MCF 10A (cell line): ENCODE measurements at regions not wholly inside any gene's neighbourhood (a gene's known extent, or its start where the extent isn't known, plus 50 kb on each side); places are given as distances from the start of the nearest gene placed in this dataset.
"Not testable (repeated sequence)": the region's sequence is repeated elsewhere in the genome, so short reads cannot be mapped to it uniquely, and the experiment has no call there.

Source experiments
- BruUV-seq: library from RNA; stranded (reverse); fragments of 400-500 nt; replicated peaks from 2 replicates; lab custom pipeline; 2021; lab: Mats Ljungman, UMichigan
- CTCF ChIA-PET: fragments of 300-600 bp; sonication (Branson Sonifier 250); formaldehyde crosslinking; extraction: SDS; loops from one replicate; lab custom pipeline; 2021; ENCODE audit warnings: antibody characterized with exemption, inconsistent platforms; lab: Yijun Ruan, JAX
- POLR2A ChIA-PET: fragments of 300-600, 350-650 bp; sonication (Branson Sonifier 250); formaldehyde crosslinking; extraction: SDS; loops from one replicate; lab custom pipeline; 2020; ENCODE audit warnings: antibody characterized with exemption, inconsistent platforms; lab: Yijun Ruan, JAX
- DNase-seq: peaks from one replicate; pipeline ENCODE4 v3.0.0-alpha.2; 2018; ENCODE audit not compliant: unreplicated experiment
- H3K27ac Mint-ChIP-seq: one replicate; pipeline ENCODE4 v1.8.0; 2022; ENCODE audit warnings: mild to moderate bottlenecking, low read depth, mixed read lengths; ENCODE audit not compliant: unreplicated experiment
- H3K27me3 Mint-ChIP-seq: one replicate; pipeline ENCODE4 v1.8.0; 2022; ENCODE audit warnings: mixed read lengths; ENCODE audit not compliant: insufficient read depth, unreplicated experiment
- H3K36me3 Mint-ChIP-seq: one replicate; pipeline ENCODE4 v1.8.0; 2022; ENCODE audit warnings: mild to moderate bottlenecking, moderate library complexity, mixed read lengths; ENCODE audit not compliant: insufficient read depth, unreplicated experiment
- H3K4me1 Mint-ChIP-seq: one replicate; pipeline ENCODE4 v1.8.0; 2022; ENCODE audit warnings: mixed read lengths; ENCODE audit not compliant: insufficient read depth, unreplicated experiment
- H3K4me3 Mint-ChIP-seq: one replicate; pipeline ENCODE4 v1.8.0; 2022; ENCODE audit warnings: mild to moderate bottlenecking, moderate library complexity, mixed read lengths; ENCODE audit not compliant: unreplicated experiment
- H3K9me3 Mint-ChIP-seq: one replicate; pipeline ENCODE4 v1.8.0; 2022; ENCODE audit warnings: mixed read lengths; ENCODE audit not compliant: unreplicated experiment
- CTCF ChIP-seq: fragments of 200-600 bp; IDR thresholded peaks from one replicate; pipeline ENCODE4 v1.8.0; 2022; ENCODE audit warnings: antibody characterized with exemption, mild to moderate bottlenecking; ENCODE audit not compliant: unreplicated experiment
- intact Hi-C: fragments of 100-400 bp; cut with micrococcal nuclease; formaldehyde crosslinking; loops from 2 replicates; pipeline ENCODE4 v1.14.1; 2022

GRCh38 chr4:44965435-44966095 lies 239.2 kb upstream of the GNPDA2 start:
- H3K9me3 Mint-ChIP-seq = peaks cover 8% of the 10 kb centered on the region
- POLR2A ChIA-PET = no interaction called here

GRCh38 chr4:44964086-44964485 lies 237.7 kb upstream of the GNPDA2 start:
- POLR2A ChIA-PET, H3K4me3 Mint-ChIP-seq, intact Hi-C loops, H3K36me3 Mint-ChIP-seq, H3K4me1 Mint-ChIP-seq, CTCF ChIA-PET, BruUV-seq, H3K27me3 Mint-ChIP-seq, H3K9me3 Mint-ChIP-seq, H3K27ac Mint-ChIP-seq: not testable (repeated sequence)
- DNase-seq = peak; percentile 4

More at GRCh38 chr4:44965435-44966095, 239.2 kb upstream of the GNPDA2 start:
- no peak for TF ChIP-seq CTCF
- no peaks in the 10 kb centered on the region for H3K27me3 Mint-ChIP-seq
- no peak overlapping the region for H3K4me3 Mint-ChIP-seq
- H3K36me3 Mint-ChIP-seq = no peaks in the 10 kb centered on the region
- DNase-seq = no peak
- intact Hi-C loops = no loop called here
- CTCF ChIA-PET = interaction anchor here (0.5 kb wide), 1 partner anchor 24 kb away, joined by 3 read pairs; no protein-coding TSS in a partner anchor
- H3K4me1 Mint-ChIP-seq = no peaks in the 10 kb centered on the region
- no peak overlapping the region for H3K27ac Mint-ChIP-seq
- BruUV-seq = no TSS peak

- TF ChIP-seq CTCF = no peak
- Mint-ChIP-seq H3K4me3 (no peak overlapping the region), H3K27me3 (no peaks in the 10 kb centered on the region), H3K9me3 (peaks cover 13% of the 10 kb centered on the region), H3K27ac (no peak overlapping the region), H3K36me3 (no peaks in the 10 kb centered on the region), H3K4me1 (no peaks in the 10 kb centered on the region)
- ChIA-PET POLR2A (no interaction called here), CTCF (interaction anchor here (0.7 to 1.1 kb wide), 2 partner anchors 33 to 438 kb away, joined by 3 to 6 read pairs; no protein-coding TSS in a partner anchor)
- BruUV-seq = no TSS peak
- intact Hi-C loops = no loop called here
- DNase-seq = no peak
Observed at GRCh38 chr4:44961001-44961755, 234.8 kb upstream of the GNPDA2 start.

- H3K4me3 Mint-ChIP-seq = no peak overlapping the region
- POLR2A ChIA-PET = no interaction called here
- TF ChIP-seq CTCF = no peak
- no TSS peak for BruUV-seq
- H3K27me3 Mint-ChIP-seq = no peaks in the 10 kb centered on the region
- CTCF ChIA-PET = interaction anchor here (3.6 kb wide), 1 partner anchor 511 kb away, joined by 22 read pairs; no protein-coding TSS in a partner anchor
- H3K4me1 Mint-ChIP-seq = no peaks in the 10 kb centered on the region
- H3K36me3 Mint-ChIP-seq = no peaks in the 10 kb centered on the region
- no peaks in the 10 kb centered on the region for H3K9me3 Mint-ChIP-seq
- no peak for DNase-seq
- H3K27ac Mint-ChIP-seq = no peak overlapping the region
- intact Hi-C loops = no loop called here
Observed at GRCh38 chr4:44931720-44932119, 205.4 kb upstream of the GNPDA2 start.
